K562 (cell line): ENCODE measurements at regions not wholly inside any gene's neighbourhood (a gene's known extent, or its start where the extent isn't known, plus 50 kb on each side); places are given as distances from the start of the nearest gene placed in this dataset.

ENCODE experiments used
- E4F1 ChIP-seq: fragments of 250-450 bp; sonication (Bioruptor Pico); IDR thresholded peaks from 2 replicates; pipeline ENCODE4 v1.5.0; 2021; ENCODE audit warnings: mild to moderate bottlenecking, borderline replicate concordance
- HDAC8 ChIP-seq: fragments of 450-650 bp; IDR thresholded peaks from 2 replicates; pipeline ENCODE4 v1.6.1; 2016; ENCODE audit warnings: mild to moderate bottlenecking, missing genetic modification characterization, moderate library complexity, missing compliant biosample characterization
- MYNN ChIP-seq, 2 experiments: sonication (generic); formaldehyde crosslinking in 1 of 2; IDR thresholded peaks; 2 replicates each; pipeline versions ENCODE4 v1.5.0 to v1.6.1; 2016 to 2020; ENCODE audit warnings: antibody characterized with exemption in 1 of 2, missing genetic modification reagents in 1 of 2
- NR2C1 ChIP-seq, 2 experiments: fragments of 450-650 bp; IDR thresholded peaks; 2 replicates each; pipeline ENCODE4 v1.6.1; 2017; ENCODE audit warnings: mild to moderate bottlenecking in 2 of 2, antibody characterized with exemption in 1 of 2, inconsistent platforms in 1 of 2, missing compliant biosample characterization in 1 of 2, missing genetic modification characterization in 1 of 2
- SAFB2 ChIP-seq: fragments of 200-400 bp; formaldehyde crosslinking; IDR thresholded peaks from 2 replicates; pipeline ENCODE4 v1.6.1; 2018; ENCODE audit warnings: borderline replicate concordance, low read length, low read depth, moderate library complexity; ENCODE audit not compliant: severe bottlenecking
- ZNF324 ChIP-seq: fragments of 250-450 bp; sonication (Bioruptor Pico); IDR thresholded peaks from 2 replicates; pipeline ENCODE4 v1.4.0; 2020; ENCODE audit warnings: mild to moderate bottlenecking
- ZNF431 ChIP-seq: sonication (generic); formaldehyde crosslinking; IDR thresholded peaks from 2 replicates; pipeline ENCODE4 v1.8.0; 2022; ENCODE audit warnings: mild to moderate bottlenecking, missing genetic modification reagents
- ZNF436 ChIP-seq: fragments of 250-450, 450-650 bp; sonication (Bioruptor Pico); formaldehyde crosslinking; IDR thresholded peaks from 2 replicates; pipeline ENCODE4 v1.7.0; 2020; ENCODE audit warnings: mild to moderate bottlenecking
- ZNF518B ChIP-seq: fragments of 250-450 bp; sonication (Bioruptor Pico); IDR thresholded peaks from 2 replicates; pipeline ENCODE4 v1.5.0; 2021; ENCODE audit warnings: mild to moderate bottlenecking, moderate library complexity
- TF ChIP-seq, protein P1 (sequence below): sonication (generic); formaldehyde crosslinking; IDR thresholded peaks from 2 replicates; pipeline ENCODE4 v1.8.0; 2022; ENCODE audit warnings: mild to moderate bottlenecking, missing genetic modification reagents, borderline replicate concordance
- TF ChIP-seq, protein P2 (sequence below): fragments of 200-800 bp; sonication (Bioruptor generic); IDR thresholded peaks from 2 replicates; pipeline ENCODE4 v1.6.1; 2016; ENCODE audit warnings: missing genetic modification characterization, missing compliant biosample characterization
- TF ChIP-seq, protein P3 (sequence below): sonication (generic); formaldehyde crosslinking; IDR thresholded peaks from 2 replicates; pipeline ENCODE4 v1.8.1; 2023; ENCODE audit warnings: mild to moderate bottlenecking, missing genetic modification reagents

- no peak for TF ChIP-seq NR2C1 (IDR thresholded peaks at IDR 0.05)
- no peak for TF ChIP-seq NR2C1 (tag; IDR thresholded peaks at IDR 0.05)
- no peak for TF ChIP-seq MYNN (IDR thresholded peaks at IDR 0.05)
- no peak for TF ChIP-seq MYNN (CRISPR knock-in tag; IDR thresholded peaks at IDR 0.05)
- TF ChIP-seq SAFB2: no peak
- no peak for TF ChIP-seq ZNF436 (CRISPR knock-in tag)
- no peak for TF ChIP-seq HDAC8
- TF ChIP-seq, protein P1, sequence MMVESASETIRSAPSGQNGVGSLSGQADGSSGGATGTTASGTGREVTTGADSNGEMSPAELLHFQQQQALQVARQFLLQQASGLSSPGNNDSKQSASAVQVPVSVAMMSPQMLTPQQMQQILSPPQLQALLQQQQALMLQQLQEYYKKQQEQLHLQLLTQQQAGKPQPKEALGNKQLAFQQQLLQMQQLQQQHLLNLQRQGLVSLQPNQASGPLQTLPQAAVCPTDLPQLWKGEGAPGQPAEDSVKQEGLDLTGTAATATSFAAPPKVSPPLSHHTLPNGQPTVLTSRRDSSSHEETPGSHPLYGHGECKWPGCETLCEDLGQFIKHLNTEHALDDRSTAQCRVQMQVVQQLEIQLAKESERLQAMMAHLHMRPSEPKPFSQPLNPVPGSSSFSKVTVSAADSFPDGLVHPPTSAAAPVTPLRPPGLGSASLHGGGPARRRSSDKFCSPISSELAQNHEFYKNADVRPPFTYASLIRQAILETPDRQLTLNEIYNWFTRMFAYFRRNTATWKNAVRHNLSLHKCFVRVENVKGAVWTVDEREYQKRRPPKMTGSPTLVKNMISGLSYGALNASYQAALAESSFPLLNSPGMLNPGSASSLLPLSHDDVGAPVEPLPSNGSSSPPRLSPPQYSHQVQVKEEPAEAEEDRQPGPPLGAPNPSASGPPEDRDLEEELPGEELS: no peak
- TF ChIP-seq ZNF324 (CRISPR knock-in tag): no peak
- TF ChIP-seq, protein P2, sequence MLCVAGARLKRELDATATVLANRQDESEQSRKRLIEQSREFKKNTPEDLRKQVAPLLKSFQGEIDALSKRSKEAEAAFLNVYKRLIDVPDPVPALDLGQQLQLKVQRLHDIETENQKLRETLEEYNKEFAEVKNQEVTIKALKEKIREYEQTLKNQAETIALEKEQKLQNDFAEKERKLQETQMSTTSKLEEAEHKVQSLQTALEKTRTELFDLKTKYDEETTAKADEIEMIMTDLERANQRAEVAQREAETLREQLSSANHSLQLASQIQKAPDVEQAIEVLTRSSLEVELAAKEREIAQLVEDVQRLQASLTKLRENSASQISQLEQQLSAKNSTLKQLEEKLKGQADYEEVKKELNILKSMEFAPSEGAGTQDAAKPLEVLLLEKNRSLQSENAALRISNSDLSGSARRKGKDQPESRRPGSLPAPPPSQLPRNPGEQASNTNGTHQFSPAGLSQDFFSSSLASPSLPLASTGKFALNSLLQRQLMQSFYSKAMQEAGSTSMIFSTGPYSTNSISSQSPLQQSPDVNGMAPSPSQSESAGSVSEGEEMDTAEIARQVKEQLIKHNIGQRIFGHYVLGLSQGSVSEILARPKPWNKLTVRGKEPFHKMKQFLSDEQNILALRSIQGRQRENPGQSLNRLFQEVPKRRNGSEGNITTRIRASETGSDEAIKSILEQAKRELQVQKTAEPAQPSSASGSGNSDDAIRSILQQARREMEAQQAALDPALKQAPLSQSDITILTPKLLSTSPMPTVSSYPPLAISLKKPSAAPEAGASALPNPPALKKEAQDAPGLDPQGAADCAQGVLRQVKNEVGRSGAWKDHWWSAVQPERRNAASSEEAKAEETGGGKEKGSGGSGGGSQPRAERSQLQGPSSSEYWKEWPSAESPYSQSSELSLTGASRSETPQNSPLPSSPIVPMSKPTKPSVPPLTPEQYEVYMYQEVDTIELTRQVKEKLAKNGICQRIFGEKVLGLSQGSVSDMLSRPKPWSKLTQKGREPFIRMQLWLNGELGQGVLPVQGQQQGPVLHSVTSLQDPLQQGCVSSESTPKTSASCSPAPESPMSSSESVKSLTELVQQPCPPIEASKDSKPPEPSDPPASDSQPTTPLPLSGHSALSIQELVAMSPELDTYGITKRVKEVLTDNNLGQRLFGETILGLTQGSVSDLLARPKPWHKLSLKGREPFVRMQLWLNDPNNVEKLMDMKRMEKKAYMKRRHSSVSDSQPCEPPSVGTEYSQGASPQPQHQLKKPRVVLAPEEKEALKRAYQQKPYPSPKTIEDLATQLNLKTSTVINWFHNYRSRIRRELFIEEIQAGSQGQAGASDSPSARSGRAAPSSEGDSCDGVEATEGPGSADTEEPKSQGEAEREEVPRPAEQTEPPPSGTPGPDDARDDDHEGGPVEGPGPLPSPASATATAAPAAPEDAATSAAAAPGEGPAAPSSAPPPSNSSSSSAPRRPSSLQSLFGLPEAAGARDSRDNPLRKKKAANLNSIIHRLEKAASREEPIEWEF (CRISPR knock-in tag): no peak
- TF ChIP-seq, protein P3, sequence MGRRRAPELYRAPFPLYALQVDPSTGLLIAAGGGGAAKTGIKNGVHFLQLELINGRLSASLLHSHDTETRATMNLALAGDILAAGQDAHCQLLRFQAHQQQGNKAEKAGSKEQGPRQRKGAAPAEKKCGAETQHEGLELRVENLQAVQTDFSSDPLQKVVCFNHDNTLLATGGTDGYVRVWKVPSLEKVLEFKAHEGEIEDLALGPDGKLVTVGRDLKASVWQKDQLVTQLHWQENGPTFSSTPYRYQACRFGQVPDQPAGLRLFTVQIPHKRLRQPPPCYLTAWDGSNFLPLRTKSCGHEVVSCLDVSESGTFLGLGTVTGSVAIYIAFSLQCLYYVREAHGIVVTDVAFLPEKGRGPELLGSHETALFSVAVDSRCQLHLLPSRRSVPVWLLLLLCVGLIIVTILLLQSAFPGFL (CRISPR knock-in tag): no peak
- TF ChIP-seq ZNF431 (CRISPR knock-in tag): no peak
- no peak for TF ChIP-seq E4F1 (CRISPR knock-in tag)
- TF ChIP-seq ZNF518B (CRISPR knock-in tag): no peak
Measured at GRCh38 chr1:69086148-69086547, 481.6 kb upstream of the LRRC7 start (continued).
